OCI-LY1 (cell line): ENCODE measurements at regions not wholly inside any gene's neighbourhood (a gene's known extent, or its start where the extent isn't known, plus 50 kb on each side); places are given as distances from the start of the nearest gene placed in this dataset.
"Not testable (repeated sequence)": the region's sequence is repeated elsewhere in the genome, so short reads cannot be mapped to it uniquely, and the experiment has no call there.

Source experiments
- H2AFZ ChIP-seq: fragments of 200-600 bp; sonication (generic), shearing (Covaris generic); 2 replicates; pipeline ENCODE4 v1.6.0; 2014; ENCODE audit warnings: antibody characterized with exemption, mild to moderate bottlenecking, low read length
- H3F3A ChIP-seq: fragments of 200-600 bp; sonication (generic), shearing (Covaris generic); 2 replicates; pipeline ENCODE4 v1.6.0; 2014; ENCODE audit warnings: mild to moderate bottlenecking, antibody characterized with exemption, low read length, moderate library complexity; ENCODE audit not compliant: insufficient read depth
- H3K27ac ChIP-seq: fragments of 200-600 bp; sonication (generic); 2 replicates; pipeline ENCODE4 v1.5.1; 2014; ENCODE audit warnings: low read length, mixed run types, mild to moderate bottlenecking, low read depth; ENCODE audit not compliant: poor library complexity, severe bottlenecking
- H3K27me3 ChIP-seq: fragments of 200-600 bp; sonication (generic); 2 replicates; pipeline ENCODE4 v1.6.0; 2014; ENCODE audit warnings: antibody characterized with exemption, mild to moderate bottlenecking, low read length, moderate library complexity; ENCODE audit not compliant: insufficient read depth
- H3K36me3 ChIP-seq: fragments of 200-600 bp; sonication (generic); 2 replicates; pipeline ENCODE4 v1.6.1; 2014; ENCODE audit warnings: mild to moderate bottlenecking, antibody characterized with exemption, low read length, moderate library complexity, mixed read lengths; ENCODE audit not compliant: insufficient read depth
- H3K4me1 ChIP-seq: fragments of 200-600 bp; sonication (generic); 2 replicates; pipeline ENCODE4 v1.5.1; 2014; ENCODE audit warnings: mild to moderate bottlenecking, low read length, moderate library complexity; ENCODE audit not compliant: insufficient read depth, severe bottlenecking
- H3K4me2 ChIP-seq: fragments of 200-600 bp; sonication (generic), shearing (Covaris generic); 2 replicates; pipeline ENCODE4 v1.6.1; 2014; ENCODE audit warnings: low read length
- H3K4me3 ChIP-seq: fragments of 200-600 bp; sonication (generic); 2 replicates; pipeline ENCODE4 v1.5.1; 2014; ENCODE audit warnings: low read length, low read depth, mild to moderate bottlenecking, mixed read lengths; ENCODE audit not compliant: poor library complexity, severe bottlenecking
- H3K79me2 ChIP-seq: fragments of 200-600 bp; shearing (Covaris generic); 2 replicates; pipeline ENCODE4 v1.6.1; 2016; ENCODE audit warnings: mixed run types, low read length, mixed read lengths; ENCODE audit not compliant: insufficient read depth
- H3K9ac ChIP-seq: fragments of 200-600 bp; sonication (generic), shearing (Covaris generic); 2 replicates; pipeline ENCODE4 v1.6.1; 2014; ENCODE audit warnings: mild to moderate bottlenecking, low read length, mixed read lengths
- H3K9me2 ChIP-seq: fragments of 200-600 bp; sonication (generic), shearing (Covaris generic); 2 replicates; pipeline ENCODE4 v1.6.1; 2014; ENCODE audit warnings: low read depth, mild to moderate bottlenecking, low read length, mixed read lengths
- H3K9me3 ChIP-seq: fragments of 200-600 bp; shearing (Covaris generic); 2 replicates; pipeline ENCODE4 v1.6.1; 2014; ENCODE audit warnings: low read length, mixed read lengths
- H4K20me1 ChIP-seq: fragments of 200-600 bp; sonication (generic), shearing (Covaris generic); 2 replicates; pipeline ENCODE4 v1.6.0; 2016; ENCODE audit warnings: mild to moderate bottlenecking, low read length; ENCODE audit not compliant: insufficient read depth
- CTCF ChIP-seq: fragments of 200-600 bp; sonication (generic), shearing (Covaris generic); IDR thresholded peaks from 2 replicates; pipeline ENCODE4 v1.5.1; 2017; ENCODE audit warnings: mild to moderate bottlenecking, antibody characterized with exemption, low read length, moderate library complexity, mixed read lengths
- EZH2 ChIP-seq: fragments of 200-600 bp; sonication (generic), shearing (Covaris generic); IDR thresholded peaks from 2 replicates; pipeline ENCODE4 v1.8.0; 2017; ENCODE audit warnings: borderline replicate concordance, mixed run types, mild to moderate bottlenecking, antibody characterized with exemption, low read length, moderate library complexity, mixed read lengths

- not testable (repeated sequence) for H3K79me2 ChIP-seq, H3K4me2 ChIP-seq, H3K36me3 ChIP-seq, H2AFZ ChIP-seq, H3K9ac ChIP-seq, H4K20me1 ChIP-seq, H3K4me1 ChIP-seq, H3K9me3 ChIP-seq, H3K4me3 ChIP-seq, H3K9me2 ChIP-seq, H3K27ac ChIP-seq, H3F3A ChIP-seq, H3K27me3 ChIP-seq
These were observed 94.2 kb downstream of the VPREB1 start for GRCh38 chr22:22338778-22339177.

- Histone ChIP-seq H3K4me1 (peaks cover 10% of the 10 kb centered on the region), H3K79me2 (no peaks in the 10 kb centered on the region), H3F3A (no peaks in the 10 kb centered on the region), H4K20me1 (no peaks in the 10 kb centered on the region), H3K4me3 (no peak overlapping the region), H3K9me2 (no peaks in the 10 kb centered on the region), H3K27me3 (peaks cover 3% of the 10 kb centered on the region; the same call in 1 of the 2 replicates), H3K4me2 (no peak overlapping the region), H2AFZ (no peak overlapping the region), H3K27ac (no peak overlapping the region), H3K9me3 (0 out of 2 replicates have a peak, but pooled peaks cover 7% of the 10 kb centered on the region), H3K36me3 (no peaks in the 10 kb centered on the region; the same call in 1 of the 2 replicates), H3K9ac (no peak overlapping the region)
- TF ChIP-seq EZH2 (no peak), CTCF (no peak)
These were observed 97.2 kb downstream of the VPREB1 start for GRCh38 chr22:22341736-22342135.

- Histone ChIP-seq H3K9me3 (0 out of 2 replicates have a peak, but pooled peaks cover 2% of the 10 kb centered on the region), H3K79me2 (no peaks in the 10 kb centered on the region), H3K9me2 (no peaks in the 10 kb centered on the region), H3K4me2 (no peak overlapping the region), H3K27me3 (peaks cover 3% of the 10 kb centered on the region; the same call in 1 of the 2 replicates), H3F3A (no peaks in the 10 kb centered on the region), H3K9ac (no peak overlapping the region), H3K4me1 (peaks cover 10% of the 10 kb centered on the region), H2AFZ (no peak overlapping the region), H3K4me3 (no peak overlapping the region), H4K20me1 (no peaks in the 10 kb centered on the region), H3K27ac (no peak overlapping the region), H3K36me3 (no peaks in the 10 kb centered on the region; the same call in 1 of the 2 replicates)
- no peak for TF ChIP-seq EZH2
- peak; percentile 94 for TF ChIP-seq CTCF
These were observed 98.4 kb downstream of the VPREB1 start for GRCh38 chr22:22342697-22343580.
